ENCODE measurements at regions not wholly inside any gene's neighbourhood (a gene's known extent, or its start where the extent isn't known, plus 50 kb on each side); places are given as distances from the start of the nearest gene placed in this dataset.

GRCh38 chr9:115225459-115226116, 107.6 kb upstream of the TNC start:
- Mint-ChIP-seq H3K9me3 (ENCODE audit: unreplicated experiment) (no peaks in the 10 kb centered on the region), H3K27me3 (ENCODE audit: unreplicated experiment) (no peaks in the 10 kb centered on the region), H3K36me3 (ENCODE audit: unreplicated experiment) (no peaks in the 10 kb centered on the region), H3K4me1 (ENCODE audit: low read depth, unreplicated experiment) (peaks cover 3% of the 10 kb centered on the region), H3K4me3 (ENCODE audit: unreplicated experiment) (no peak overlapping the region), H3K27ac (ENCODE audit: unreplicated experiment) (no peak overlapping the region)
- TF ChIP-seq, protein P1, sequence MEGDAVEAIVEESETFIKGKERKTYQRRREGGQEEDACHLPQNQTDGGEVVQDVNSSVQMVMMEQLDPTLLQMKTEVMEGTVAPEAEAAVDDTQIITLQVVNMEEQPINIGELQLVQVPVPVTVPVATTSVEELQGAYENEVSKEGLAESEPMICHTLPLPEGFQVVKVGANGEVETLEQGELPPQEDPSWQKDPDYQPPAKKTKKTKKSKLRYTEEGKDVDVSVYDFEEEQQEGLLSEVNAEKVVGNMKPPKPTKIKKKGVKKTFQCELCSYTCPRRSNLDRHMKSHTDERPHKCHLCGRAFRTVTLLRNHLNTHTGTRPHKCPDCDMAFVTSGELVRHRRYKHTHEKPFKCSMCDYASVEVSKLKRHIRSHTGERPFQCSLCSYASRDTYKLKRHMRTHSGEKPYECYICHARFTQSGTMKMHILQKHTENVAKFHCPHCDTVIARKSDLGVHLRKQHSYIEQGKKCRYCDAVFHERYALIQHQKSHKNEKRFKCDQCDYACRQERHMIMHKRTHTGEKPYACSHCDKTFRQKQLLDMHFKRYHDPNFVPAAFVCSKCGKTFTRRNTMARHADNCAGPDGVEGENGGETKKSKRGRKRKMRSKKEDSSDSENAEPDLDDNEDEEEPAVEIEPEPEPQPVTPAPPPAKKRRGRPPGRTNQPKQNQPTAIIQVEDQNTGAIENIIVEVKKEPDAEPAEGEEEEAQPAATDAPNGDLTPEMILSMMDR (IDR thresholded peaks at IDR 0.05; ENCODE audit: partially characterized antibody, unreplicated experiment): no peak
- no peak for DNase-seq

GRCh38 chr9:115226152-115226551, 108.2 kb upstream of the TNC start:
- Mint-ChIP-seq H3K4me3 (ENCODE audit: unreplicated experiment) (no peak overlapping the region), H3K36me3 (ENCODE audit: unreplicated experiment) (no peaks in the 10 kb centered on the region)
- no peak for DNase-seq

GRCh38 chr9:115229496-115229895, 111.5 kb upstream of the TNC start:
- no peak overlapping the region for H3K27ac Mint-ChIP-seq (ENCODE audit: unreplicated experiment)
- H3K4me1 Mint-ChIP-seq (ENCODE audit: low read depth, unreplicated experiment): no peaks in the 10 kb centered on the region
- no peaks in the 10 kb centered on the region for H3K27me3 Mint-ChIP-seq (ENCODE audit: unreplicated experiment)
- H3K9me3 Mint-ChIP-seq (ENCODE audit: unreplicated experiment): peaks cover 2% of the 10 kb centered on the region
- TF ChIP-seq, protein P1 (IDR thresholded peaks at IDR 0.05; ENCODE audit: partially characterized antibody, unreplicated experiment): no peak
- no peak for DNase-seq
- no peak overlapping the region for H3K4me3 Mint-ChIP-seq (ENCODE audit: unreplicated experiment)
- no peaks in the 10 kb centered on the region for H3K36me3 Mint-ChIP-seq (ENCODE audit: unreplicated experiment)

More at GRCh38 chr9:115226152-115226551, 108.2 kb upstream of the TNC start:
- TF ChIP-seq, protein P1 (IDR thresholded peaks at IDR 0.05; ENCODE audit: partially characterized antibody, unreplicated experiment): no peak
- Mint-ChIP-seq H3K27me3 (ENCODE audit: unreplicated experiment) (no peaks in the 10 kb centered on the region), H3K4me1 (ENCODE audit: low read depth, unreplicated experiment) (peaks cover 3% of the 10 kb centered on the region), H3K27ac (ENCODE audit: unreplicated experiment) (no peak overlapping the region), H3K9me3 (ENCODE audit: unreplicated experiment) (no peaks in the 10 kb centered on the region)

DNA sequence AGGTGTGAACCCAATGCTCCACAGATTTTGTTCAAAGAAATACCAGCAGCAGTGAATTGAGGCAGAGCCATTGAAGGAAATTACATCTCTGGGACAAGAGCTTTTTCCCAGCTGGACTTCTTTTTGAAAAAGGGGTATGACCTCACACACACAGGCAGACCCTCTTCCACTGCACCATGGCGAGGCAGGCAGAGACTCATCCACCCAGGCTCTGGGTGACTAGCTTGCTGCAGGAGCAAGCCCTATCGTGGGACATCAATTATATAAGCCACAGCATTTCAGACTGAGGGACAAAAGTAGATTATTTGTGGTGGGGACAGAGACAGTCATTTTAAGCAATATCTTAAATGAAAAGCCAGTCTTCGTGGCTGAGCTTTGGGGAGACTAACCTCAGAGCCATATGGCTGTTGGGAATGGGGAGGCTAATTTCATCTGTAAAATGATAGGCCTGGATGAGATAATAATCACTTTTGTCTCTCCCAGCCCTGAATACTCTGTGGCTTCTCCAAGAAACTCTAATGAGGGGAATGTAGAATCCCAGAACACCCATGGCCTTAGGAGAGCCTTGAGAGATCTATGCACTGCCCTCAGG, 113.1 kb upstream of the TNC start:
- Mint-ChIP-seq H3K4me1 (ENCODE audit: low read depth, unreplicated experiment) (no peaks in the 10 kb centered on the region), H3K36me3 (ENCODE audit: unreplicated experiment) (no peaks in the 10 kb centered on the region), H3K4me3 (ENCODE audit: unreplicated experiment) (no peak overlapping the region), H3K27me3 (ENCODE audit: unreplicated experiment) (no peaks in the 10 kb centered on the region), H3K27ac (ENCODE audit: unreplicated experiment) (no peak overlapping the region), H3K9me3 (ENCODE audit: unreplicated experiment) (peaks cover 2% of the 10 kb centered on the region)
- TF ChIP-seq, protein P1 (IDR thresholded peaks at IDR 0.05; ENCODE audit: partially characterized antibody, unreplicated experiment): no peak
- DNase-seq: no peak

DNA sequence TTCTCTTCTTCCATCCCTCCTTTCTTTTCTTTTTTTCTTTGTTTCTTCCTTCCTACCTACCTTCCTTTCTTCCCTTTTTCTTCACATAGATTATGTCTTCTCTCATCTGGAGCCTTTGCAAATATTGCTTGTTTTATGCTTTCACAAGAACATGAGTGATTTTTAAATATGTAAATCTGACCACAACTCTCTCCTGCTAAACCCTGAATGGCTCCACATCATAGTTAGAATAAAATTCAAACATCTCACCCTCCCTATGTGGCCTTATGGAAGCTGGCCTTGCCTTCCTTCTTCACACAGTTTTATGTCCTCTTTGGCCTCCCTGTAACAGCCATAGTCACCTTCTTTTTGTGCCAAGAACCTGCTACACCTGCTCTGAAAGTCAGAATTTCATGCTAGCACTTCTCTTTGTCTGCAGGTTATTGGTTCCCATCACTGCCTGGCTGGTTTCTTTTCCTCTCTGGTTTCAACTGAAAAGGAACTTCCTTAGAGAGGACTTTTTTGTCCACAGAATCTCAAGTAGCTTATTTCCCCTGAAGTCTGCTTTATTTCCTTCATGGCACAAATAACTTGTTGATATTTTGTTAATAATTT, 114.3 kb upstream of the TNC start:
- Mint-ChIP-seq H3K4me1 (ENCODE audit: low read depth, unreplicated experiment) (no peaks in the 10 kb centered on the region), H3K27ac (ENCODE audit: unreplicated experiment) (no peak overlapping the region), H3K36me3 (ENCODE audit: unreplicated experiment) (no peaks in the 10 kb centered on the region), H3K27me3 (ENCODE audit: unreplicated experiment) (no peaks in the 10 kb centered on the region), H3K9me3 (ENCODE audit: unreplicated experiment) (peaks cover 4% of the 10 kb centered on the region), H3K4me3 (ENCODE audit: unreplicated experiment) (no peak overlapping the region)
- no peak for DNase-seq
- TF ChIP-seq, protein P1 (IDR thresholded peaks at IDR 0.05; ENCODE audit: partially characterized antibody, unreplicated experiment): no peak

Measured in glutamatergic neuron (in vitro differentiated cells).